Breast epithelium (tissue), 4 donors: ENCODE measurements at regions not wholly inside any gene's neighbourhood (a gene's known extent, or its start where the extent isn't known, plus 50 kb on each side); places are given as distances from the start of the nearest gene placed in this dataset.

ENCODE experiments used
- DNase-seq, 2 donors: peaks; one replicate each; pipeline ENCODE4 v3.0.0-alpha.2; 2019; ENCODE audit warnings: low spot score in 2 of 2
- H3K27ac ChIP-seq, 2 donors: fragments of 200-600 bp; sonication (generic) in 1 of 2; one replicate each; pipeline ENCODE4 v1.5.1; 2016 to 2019; ENCODE audit warnings: mild to moderate bottlenecking in 1 of 2
- H3K27me3 ChIP-seq, 2 donors: fragments of 200-600 bp; sonication (generic) in 1 of 2; one replicate each; pipeline versions ENCODE4 v1.5.1 to v1.6.0; 2017 to 2019; ENCODE audit warnings: control low read depth in 1 of 2, mild to moderate bottlenecking in 1 of 2
- H3K36me3 ChIP-seq: fragments of 200-600 bp; one replicate; pipeline ENCODE4 v1.5.1; 2019
- H3K4me1 ChIP-seq, 2 donors: fragments of 200-600 bp; sonication (generic); one replicate each; pipeline ENCODE4 v1.5.1; 2016 to 2019; ENCODE audit warnings: control low read depth in 1 of 2
- H3K4me3 ChIP-seq, 3 donors: fragments of 200-600 bp; sonication (generic); 1 replicate in 2 of 3; 2 replicates in 1 of 3; pipeline ENCODE4 v1.5.1; 2016 to 2019; ENCODE audit warnings: mild to moderate bottlenecking in 3 of 3, moderate library complexity in 2 of 3
- H3K9me3 ChIP-seq, 2 donors: fragments of 200-600 bp; sonication (generic) in 1 of 2; one replicate each; pipeline ENCODE4 v1.5.1; 2016 to 2019; ENCODE audit warnings: control low read depth in 1 of 2
- POLR2A ChIP-seq: fragments of 450-650 bp; IDR thresholded peaks from one replicate; pipeline ENCODE4 v1.6.1; 2016; ENCODE audit warnings: antibody characterized with exemption, mild to moderate bottlenecking, moderate library complexity
- POLR2AphosphoS5 ChIP-seq, 3 donors: sonication (generic); formaldehyde crosslinking; IDR thresholded peaks; one replicate each; pipeline ENCODE4 v1.6.1; 2017; ENCODE audit warnings: antibody characterized with exemption in 3 of 3
- intact Hi-C: fragments of 100-400 bp; cut with DNase I; formaldehyde crosslinking; loops from one replicate; pipeline ENCODE4 v1.15.1; 2023; ENCODE audit warnings: low total_unique reads
- TF ChIP-seq, protein P1 (sequence below), 3 donors: fragments of 450-650 bp; IDR thresholded peaks; one replicate each; pipeline ENCODE4 v1.5.1; 2016 to 2017; ENCODE audit warnings: antibody characterized with exemption in 3 of 3, mild to moderate bottlenecking in 3 of 3, moderate library complexity in 3 of 3

DNA sequence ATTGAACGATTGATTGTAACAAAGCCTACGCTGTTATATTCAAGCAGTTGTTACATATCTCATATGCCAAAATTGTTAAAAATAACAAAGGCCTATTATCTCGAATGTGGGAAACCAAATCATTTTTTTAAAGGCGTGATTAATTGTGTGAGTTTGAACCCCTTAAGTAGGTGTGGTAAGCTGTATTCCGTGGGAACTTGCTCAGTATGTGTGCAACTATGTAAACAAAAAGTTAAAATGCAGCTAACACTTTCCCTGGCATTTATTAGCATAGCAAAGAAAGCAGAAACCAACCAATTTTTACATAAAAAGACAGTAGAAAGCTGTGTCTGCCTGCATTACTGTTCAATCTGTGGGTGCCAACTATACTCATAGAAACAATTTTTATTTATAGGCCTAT is 166.0 kb upstream of the HAND2 start:
- intact Hi-C loops = no loop called here
- no peaks in the 10 kb centered on the region for H3K4me1 ChIP-seq
- no peak overlapping the region for H3K4me3 ChIP-seq
- H3K27ac ChIP-seq = no peak overlapping the region
- H3K9me3 ChIP-seq = no peaks in the 10 kb centered on the region
- TF ChIP-seq POLR2A = no peak
- TF ChIP-seq, protein P1, sequence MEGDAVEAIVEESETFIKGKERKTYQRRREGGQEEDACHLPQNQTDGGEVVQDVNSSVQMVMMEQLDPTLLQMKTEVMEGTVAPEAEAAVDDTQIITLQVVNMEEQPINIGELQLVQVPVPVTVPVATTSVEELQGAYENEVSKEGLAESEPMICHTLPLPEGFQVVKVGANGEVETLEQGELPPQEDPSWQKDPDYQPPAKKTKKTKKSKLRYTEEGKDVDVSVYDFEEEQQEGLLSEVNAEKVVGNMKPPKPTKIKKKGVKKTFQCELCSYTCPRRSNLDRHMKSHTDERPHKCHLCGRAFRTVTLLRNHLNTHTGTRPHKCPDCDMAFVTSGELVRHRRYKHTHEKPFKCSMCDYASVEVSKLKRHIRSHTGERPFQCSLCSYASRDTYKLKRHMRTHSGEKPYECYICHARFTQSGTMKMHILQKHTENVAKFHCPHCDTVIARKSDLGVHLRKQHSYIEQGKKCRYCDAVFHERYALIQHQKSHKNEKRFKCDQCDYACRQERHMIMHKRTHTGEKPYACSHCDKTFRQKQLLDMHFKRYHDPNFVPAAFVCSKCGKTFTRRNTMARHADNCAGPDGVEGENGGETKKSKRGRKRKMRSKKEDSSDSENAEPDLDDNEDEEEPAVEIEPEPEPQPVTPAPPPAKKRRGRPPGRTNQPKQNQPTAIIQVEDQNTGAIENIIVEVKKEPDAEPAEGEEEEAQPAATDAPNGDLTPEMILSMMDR (IDR thresholded peaks at IDR 0.05) = no peak
- no peak for TF ChIP-seq POLR2AphosphoS5 (IDR thresholded peaks at IDR 0.05)
- H3K36me3 ChIP-seq = no peaks in the 10 kb centered on the region
- H3K27me3 ChIP-seq = no peaks in the 10 kb centered on the region
- DNase-seq = no peak

DNA sequence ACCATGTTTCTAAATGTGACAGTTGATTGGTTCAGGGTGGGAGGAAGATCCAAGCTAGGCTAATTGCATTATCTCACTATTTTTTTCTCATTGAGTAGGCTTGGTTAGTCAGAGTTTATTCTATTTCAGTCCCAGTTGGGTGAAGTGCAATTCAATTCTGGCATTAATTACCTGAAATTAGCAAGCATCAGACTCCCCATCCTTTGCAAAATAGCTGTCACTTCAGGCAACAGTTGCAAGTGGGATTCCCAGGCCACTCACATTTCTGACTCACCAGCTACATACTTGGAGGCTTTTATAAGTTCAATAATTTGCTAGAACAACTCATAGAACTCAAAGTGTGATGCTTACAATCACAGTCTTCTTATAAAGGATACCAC is 155.8 kb upstream of the HAND2 start:
- no peaks in the 10 kb centered on the region for H3K9me3 ChIP-seq
- no peak overlapping the region for H3K4me3 ChIP-seq
- no peak for TF ChIP-seq POLR2A
- TF ChIP-seq POLR2AphosphoS5 (IDR thresholded peaks at IDR 0.05) = no peak
- no peaks in the 10 kb centered on the region for H3K27me3 ChIP-seq
- intact Hi-C loops = no loop called here
- H3K27ac ChIP-seq = no peak overlapping the region
- no peaks in the 10 kb centered on the region for H3K36me3 ChIP-seq
- no peak for DNase-seq
- no peaks in the 10 kb centered on the region for H3K4me1 ChIP-seq

DNA sequence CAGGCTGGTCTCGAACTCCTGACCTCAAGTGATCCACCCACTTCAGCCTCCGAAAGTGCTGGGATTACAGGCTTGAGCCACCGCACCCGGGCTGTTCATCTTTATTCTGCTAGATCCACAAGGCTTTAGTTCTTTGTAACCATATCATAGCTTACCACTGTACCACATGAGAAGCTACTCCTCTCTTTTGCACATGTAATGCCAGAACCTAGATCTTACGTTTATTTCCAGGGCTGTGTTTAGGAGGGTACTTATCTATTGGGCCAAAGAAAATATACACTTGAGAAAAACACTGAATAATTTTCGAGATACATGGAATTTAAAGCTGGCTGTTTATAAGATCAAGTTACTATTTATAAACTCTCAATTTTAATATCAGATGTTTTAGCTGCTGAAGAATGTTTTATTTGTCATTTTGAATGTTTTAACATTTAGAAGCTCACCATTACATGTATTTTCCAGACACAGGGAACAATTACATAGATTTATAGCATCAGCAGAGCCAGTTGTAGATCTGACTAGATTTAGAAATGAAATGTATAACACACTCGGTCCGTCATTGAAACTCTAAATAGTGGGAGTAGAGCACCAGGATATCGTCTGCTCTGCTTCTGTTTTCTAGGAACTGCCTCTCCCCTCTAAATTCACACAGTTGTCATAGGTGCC is 155.3 kb upstream of the HAND2 start:
- Histone ChIP-seq H3K9me3 (no peaks in the 10 kb centered on the region), H3K27me3 (no peaks in the 10 kb centered on the region), H3K4me3 (no peak overlapping the region), H3K27ac (no peak overlapping the region), H3K36me3 (no peaks in the 10 kb centered on the region), H3K4me1 (no peaks in the 10 kb centered on the region)
- DNase-seq = no peak
- intact Hi-C loops = no loop called here
- no peak for TF ChIP-seq POLR2AphosphoS5 (IDR thresholded peaks at IDR 0.05)
- TF ChIP-seq, protein P1 (IDR thresholded peaks at IDR 0.05) = no peak
- TF ChIP-seq POLR2A = no peak

DNA sequence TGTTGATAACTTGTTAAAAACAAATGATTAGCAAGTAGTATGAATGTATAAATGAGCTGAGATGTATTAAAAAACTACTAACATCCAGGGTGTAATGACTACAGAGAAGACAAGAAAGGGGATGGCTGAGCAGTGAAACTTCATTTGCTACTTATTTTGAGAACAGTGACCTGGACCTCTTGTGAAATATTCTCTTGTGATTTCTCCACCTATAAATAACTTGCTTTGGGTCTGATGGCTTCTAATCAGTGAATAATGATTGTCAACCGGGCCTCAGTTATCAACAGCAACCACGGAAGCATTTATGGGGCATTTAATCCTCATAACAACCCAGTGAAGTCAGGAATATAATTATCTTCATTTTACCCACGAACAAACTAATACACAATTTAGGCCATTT is 154.2 kb upstream of the HAND2 start:
- no peak for DNase-seq
- Histone ChIP-seq H3K27ac (no peak overlapping the region), H3K4me3 (no peak overlapping the region), H3K27me3 (no peaks in the 10 kb centered on the region), H3K9me3 (no peaks in the 10 kb centered on the region), H3K36me3 (no peaks in the 10 kb centered on the region), H3K4me1 (no peaks in the 10 kb centered on the region)
- intact Hi-C loops = no loop called here
- TF ChIP-seq POLR2AphosphoS5 (IDR thresholded peaks at IDR 0.05) (no peak), POLR2A (no peak)
- TF ChIP-seq, protein P1 (IDR thresholded peaks at IDR 0.05) = no peak

DNA sequence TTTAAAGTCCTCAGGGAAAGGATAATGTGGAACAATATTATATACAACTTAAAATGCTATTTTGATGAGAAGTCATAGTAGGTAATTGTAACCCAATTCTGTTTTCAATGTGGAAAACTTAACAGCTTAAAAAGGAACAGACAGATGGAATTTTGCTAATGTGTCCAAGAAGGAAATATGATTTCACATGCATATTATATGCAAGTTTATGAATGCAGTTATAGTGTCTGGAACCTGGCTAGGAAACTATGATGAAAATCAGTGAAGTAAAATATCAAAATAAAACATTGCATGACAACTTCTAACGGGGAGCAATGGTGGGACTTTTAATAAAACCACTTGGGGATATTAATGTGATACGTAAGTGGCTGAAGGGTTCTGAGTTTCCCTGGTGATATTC is 152.6 kb upstream of the HAND2 start:
- Histone ChIP-seq H3K27me3 (no peaks in the 10 kb centered on the region), H3K9me3 (no peaks in the 10 kb centered on the region), H3K27ac (no peak overlapping the region), H3K4me3 (no peak overlapping the region), H3K36me3 (no peaks in the 10 kb centered on the region), H3K4me1 (no peaks in the 10 kb centered on the region)
- intact Hi-C loops = no loop called here
- DNase-seq = no peak
- TF ChIP-seq POLR2AphosphoS5 (IDR thresholded peaks at IDR 0.05) = no peak

DNA sequence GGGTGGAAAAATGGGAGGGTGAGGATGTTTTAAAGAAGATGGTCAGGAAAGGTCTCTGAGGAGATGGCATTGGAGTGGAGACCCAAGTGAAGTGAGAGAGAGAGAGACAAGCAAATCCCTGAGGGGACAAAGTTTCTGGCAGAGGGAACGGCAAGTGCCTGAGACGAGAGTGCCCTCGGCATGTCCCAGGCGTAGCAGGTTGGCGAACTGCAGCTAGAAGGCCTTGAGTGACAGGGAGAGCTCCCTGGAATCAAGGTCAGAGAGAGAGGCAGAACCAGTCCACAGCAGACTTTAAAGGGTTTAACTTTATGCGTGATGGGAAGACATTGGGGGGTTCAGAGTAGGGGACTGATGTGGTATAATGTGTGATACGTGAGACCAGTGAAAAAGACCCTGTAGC is 150.2 kb upstream of the HAND2 start:
- Histone ChIP-seq H3K27me3 (no peaks in the 10 kb centered on the region), H3K4me1 (no peaks in the 10 kb centered on the region), H3K36me3 (no peaks in the 10 kb centered on the region), H3K9me3 (no peaks in the 10 kb centered on the region), H3K4me3 (no peak overlapping the region), H3K27ac (no peak overlapping the region)
- intact Hi-C loops = no loop called here
- DNase-seq = no peak
- TF ChIP-seq POLR2A (no peak), POLR2AphosphoS5 (IDR thresholded peaks at IDR 0.05) (no peak)
- TF ChIP-seq, protein P1 (IDR thresholded peaks at IDR 0.05) = no peak
